Cerebellar cortex (tissue), 1 donor: ENCODE measurements at regions not wholly inside any gene's neighbourhood (a gene's known extent, or its start where the extent isn't known, plus 50 kb on each side); places are given as distances from the start of the nearest gene placed in this dataset.
"Not testable (repeated sequence)": the region's sequence is repeated elsewhere in the genome, so short reads cannot be mapped to it uniquely, and the experiment has no call there.

Experiments
- DNase-seq: peaks from one replicate; pipeline ENCODE4 v3.0.0-alpha.2; 2015; ENCODE audit warnings: low spot score

GRCh38 chr12:34190054-34190453 lies 167.8 kb downstream of the ALG10 start:
- no peak for DNase-seq

DNA sequence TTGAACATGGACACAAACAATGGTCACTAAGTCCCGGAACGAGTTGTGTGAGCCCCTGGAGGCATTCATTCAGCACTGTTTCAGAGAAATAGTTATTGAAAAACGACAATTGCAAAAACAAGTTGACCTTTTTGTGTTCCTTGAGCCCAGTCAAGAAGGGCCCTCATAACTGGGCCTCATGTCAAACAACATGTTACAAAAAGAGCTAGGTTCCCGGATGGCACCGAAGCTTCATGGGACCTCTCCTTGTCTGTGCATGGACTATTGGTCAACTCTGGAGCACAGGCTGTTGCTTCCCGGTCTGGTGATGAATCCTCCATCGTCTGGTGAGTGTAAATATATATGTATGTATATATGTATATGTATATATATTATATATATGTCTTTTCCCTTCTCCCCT lies 176.6 kb downstream of the ALG10 start:
- no peak for DNase-seq

DNA sequence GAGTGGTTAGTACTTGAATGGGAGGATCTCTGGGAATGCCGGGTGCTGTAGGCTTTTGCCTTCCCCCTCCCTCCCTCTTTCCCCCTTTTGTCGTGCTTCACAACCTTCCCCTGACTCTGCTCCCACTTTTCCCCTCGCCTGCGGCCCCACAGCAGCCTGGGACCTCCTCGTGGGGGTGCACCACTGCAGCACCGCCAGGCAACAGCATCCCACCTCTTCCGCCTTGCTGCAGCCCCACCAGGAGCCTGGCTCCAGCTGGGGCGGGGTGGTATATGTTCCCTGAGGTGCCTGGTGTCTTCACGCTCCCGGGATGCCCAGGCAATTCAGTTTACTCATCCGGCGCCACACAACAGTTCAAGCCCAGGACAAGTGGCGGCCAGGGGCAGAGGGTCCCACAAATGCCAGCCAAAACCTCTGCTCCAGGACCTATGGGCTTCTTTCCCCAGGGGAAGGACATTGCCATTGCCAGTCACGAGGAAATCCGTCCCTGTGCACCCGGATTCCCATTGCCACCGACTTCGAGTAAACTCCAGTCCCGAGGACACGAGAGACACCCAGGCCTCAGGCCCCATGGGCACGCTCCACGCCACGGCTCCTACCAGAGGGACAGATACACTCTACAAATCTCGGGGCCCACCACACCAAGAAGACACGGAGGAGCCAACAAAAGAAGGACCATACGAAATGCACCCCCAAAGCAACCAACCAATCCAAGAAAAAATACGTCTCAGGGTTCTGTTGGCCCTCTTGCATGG lies 181.7 kb downstream of the ALG10 start:
- DNase-seq = no peak

GRCh38 chr12:34204830-34205285 lies 182.6 kb downstream of the ALG10 start:
- DNase-seq = no peak

GRCh38 chr12:34205401-34205800 lies 183.1 kb downstream of the ALG10 start:
- no peak for DNase-seq

DNA sequence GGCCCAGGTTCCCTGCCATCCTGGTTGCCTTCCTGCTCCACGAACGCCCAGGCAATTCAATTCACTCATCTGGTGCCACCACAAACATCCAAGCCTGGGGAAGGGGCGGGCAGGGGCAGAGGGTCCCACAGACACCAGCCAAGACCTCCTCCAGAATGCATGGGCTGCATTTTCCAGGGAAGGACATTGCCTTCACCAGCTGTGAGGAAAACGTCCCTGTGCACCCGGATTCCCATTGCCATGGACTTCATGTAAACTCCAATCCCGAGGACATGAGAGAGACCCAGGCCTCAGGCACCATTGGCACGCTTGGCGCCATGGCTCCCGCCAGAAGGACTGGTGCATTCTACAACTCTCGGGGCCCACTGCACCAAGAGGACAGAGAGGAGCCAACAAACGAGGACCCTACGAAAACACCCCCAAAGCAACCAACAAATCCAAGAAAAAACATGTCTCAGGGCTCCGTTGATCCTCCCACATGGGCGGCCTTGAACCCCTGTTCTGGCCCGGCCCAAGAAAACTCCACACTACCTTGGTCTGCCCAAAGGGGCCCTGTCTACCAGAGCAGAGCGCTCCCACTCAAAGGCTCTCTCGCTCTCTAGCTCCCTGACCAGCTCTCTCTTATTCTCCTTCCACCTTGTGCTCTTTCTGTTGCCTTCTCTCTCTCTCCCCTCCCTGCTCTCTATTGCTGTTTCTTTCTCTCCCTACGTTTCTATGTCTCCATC lies 183.9 kb downstream of the ALG10 start:
- DNase-seq = no peak

- DNase-seq = no peak
Observed at GRCh38 chr12:34207858-34208257, 185.6 kb downstream of the ALG10 start.

DNA sequence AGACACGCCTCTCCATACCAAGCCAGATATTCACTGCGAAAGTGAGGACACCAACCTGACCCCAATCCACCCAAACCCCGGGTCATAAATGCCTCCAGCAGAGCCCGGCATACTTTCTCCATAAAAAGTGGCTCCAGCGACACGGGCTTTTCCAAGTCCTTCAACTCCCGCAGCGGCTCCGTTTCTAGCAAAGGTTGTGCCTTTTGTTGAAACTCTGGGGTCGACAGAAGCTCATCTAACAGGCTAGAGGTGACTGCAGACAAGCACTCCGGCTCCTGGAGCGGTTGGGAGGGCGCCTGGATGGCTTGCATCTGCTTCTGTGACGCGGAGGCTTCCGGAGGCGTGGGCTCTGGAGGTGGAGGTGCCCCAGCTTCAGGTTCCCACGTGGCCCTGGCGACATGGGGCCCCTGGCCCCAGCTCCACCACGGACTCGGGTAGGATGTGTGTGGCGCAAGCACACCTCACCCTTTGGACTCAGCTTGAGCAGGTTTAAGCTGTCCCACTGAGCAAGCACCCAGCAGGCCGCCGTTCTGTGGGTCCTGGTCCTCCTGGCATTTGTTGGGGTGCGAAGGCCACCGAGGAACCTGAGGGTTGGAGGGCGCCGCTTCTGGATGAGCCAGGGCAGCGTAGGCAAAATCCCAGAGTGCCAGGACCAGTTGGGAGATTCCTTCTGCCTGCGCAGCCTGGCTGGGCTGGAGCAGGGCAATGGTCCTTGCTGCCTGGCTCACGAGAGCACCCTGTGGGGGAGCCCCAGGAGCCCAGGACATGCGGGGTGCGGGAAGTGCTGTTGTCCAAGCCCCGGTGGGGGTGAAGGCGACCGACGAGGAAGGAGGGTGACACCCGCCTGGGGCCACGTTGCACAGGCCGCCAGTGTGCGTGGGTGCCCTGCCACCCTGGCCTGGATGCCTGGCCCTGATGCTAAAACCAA lies 186.3 kb downstream of the ALG10 start:
- no peak for DNase-seq

DNA sequence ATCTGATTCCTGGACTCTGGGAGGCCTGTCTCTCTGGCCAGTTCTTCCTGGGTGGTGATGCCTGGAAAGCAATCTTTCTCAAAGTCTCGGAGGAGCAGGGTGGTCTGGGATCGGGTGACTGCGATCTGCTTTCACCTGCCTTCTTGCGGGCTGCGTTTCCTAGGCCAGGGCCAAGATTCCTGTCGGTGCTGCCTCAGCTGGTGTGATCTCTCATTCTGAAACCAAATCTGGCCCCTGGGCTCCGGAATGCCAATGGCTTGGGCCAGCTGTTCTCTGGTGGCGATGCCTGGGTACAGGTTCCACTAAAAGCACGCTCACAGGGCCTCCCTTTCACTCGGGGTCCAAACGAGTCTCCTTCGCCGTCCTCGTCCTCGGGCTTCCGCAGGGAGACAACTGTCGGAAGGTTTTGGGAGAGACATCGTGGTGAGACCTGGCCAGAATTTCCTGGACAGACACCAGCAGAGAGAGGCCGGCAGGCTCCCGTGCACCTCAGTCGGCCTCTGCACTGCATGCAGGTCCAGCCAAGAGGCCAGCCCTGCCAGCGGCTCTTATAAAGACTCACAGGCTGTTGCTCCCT lies 187.1 kb downstream of the ALG10 start:
- DNase-seq = no peak

DNA sequence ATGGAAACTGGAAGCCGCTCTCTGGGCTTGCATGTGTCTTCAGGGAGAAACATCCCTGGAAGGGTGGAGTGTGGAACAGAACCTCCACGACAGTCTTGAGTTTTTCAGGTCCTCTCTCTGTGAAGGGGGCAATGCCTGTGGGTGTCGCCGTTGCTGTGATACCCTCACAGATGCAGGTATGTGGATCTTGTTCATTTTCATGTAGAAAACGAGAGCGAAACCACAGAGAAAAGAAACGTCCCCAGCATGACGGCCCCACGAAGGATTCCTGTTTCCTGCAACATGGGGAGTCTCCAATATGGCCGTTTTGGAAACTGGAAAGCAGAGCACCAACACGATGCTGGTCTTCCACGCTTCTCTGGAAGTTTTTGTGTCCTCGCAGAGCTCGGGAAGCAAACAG lies 187.9 kb downstream of the ALG10 start:
- DNase-seq = no peak

- DNase-seq = no peak
Observed at GRCh38 chr12:34210689-34211530, 188.6 kb downstream of the ALG10 start.

- no peak for DNase-seq
Observed at GRCh38 chr12:34212651-34213050, 190.4 kb downstream of the ALG10 start.

GRCh38 chr12:34214011-34214410 lies 191.7 kb downstream of the ALG10 start:
- no peak for DNase-seq

DNA sequence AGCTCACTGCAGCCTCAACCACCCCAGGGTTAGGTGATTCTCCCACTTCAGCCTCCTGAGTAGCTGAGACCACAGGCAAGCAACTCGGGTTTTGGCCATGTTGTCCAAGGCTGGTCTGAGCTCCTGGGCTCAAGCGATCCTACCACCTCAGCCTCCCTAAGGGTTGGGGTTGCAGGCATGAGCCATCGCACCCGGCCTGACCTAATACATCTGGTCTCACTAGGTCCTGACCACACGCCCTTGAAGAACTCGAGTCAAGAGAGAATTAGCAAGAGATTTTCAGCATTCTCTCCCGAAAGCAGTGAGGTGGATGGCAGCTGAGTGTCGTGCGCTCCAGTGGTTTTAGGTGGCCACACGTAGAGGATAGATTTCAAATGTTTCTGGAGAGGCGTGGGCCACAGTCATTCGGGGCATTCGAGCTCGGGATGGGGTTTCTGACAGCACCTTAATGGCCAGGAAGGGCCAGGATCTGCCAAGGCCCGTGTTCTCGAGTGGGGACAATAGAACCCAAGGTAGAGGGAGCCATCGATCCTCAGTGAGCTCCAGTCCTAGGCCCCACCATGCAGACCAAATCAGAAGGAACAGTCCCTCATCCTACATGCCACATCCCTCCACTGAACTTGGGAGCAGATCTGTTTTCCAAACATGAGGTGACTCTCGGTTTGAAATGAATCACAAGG lies 193.1 kb downstream of the ALG10 start:
- DNase-seq = no peak

DNA sequence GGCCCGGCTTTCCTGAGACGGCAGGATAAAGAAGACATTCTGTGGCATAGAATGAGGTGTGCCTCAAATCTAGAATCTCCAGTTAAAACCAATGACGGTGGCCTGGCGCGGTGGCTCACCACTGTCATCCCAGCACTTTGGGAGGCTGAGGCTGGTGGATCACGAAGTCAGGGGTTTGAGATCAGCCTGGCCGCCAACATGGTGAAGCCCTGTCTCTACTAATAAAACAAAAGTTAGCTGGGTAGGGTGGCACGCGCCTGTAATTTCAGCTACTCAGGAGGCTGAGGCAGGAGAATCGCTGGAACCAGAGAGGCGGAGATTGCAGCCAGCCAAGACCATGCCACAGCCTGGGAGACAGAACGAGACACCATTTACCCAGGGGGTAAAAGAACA lies 193.6 kb downstream of the ALG10 start:
- no peak for DNase-seq

DNA sequence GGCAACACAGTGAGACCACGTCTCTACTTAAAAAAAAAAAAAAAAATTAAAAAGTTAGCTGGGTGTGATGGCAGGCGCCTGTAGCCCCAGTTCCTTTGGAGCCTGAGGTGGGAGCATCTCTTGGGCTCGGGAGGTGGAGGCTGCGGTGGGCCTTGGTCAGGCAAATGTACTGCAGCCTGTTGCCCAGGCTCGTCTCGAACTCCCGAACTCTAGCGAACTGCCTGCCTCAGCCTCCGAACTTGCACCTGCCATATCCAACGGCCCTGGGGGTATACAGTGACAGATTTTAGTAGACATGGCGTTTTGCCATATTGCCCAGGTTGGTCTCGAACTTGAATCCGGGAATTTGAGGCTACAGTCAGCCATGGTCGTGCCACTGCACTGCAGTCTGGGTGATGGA lies 195.4 kb downstream of the ALG10 start:
- DNase-seq = no peak

GRCh38 chr12:34218193-34219045 lies 196.1 kb downstream of the ALG10 start:
- peak; percentile 54 for DNase-seq

DNA sequence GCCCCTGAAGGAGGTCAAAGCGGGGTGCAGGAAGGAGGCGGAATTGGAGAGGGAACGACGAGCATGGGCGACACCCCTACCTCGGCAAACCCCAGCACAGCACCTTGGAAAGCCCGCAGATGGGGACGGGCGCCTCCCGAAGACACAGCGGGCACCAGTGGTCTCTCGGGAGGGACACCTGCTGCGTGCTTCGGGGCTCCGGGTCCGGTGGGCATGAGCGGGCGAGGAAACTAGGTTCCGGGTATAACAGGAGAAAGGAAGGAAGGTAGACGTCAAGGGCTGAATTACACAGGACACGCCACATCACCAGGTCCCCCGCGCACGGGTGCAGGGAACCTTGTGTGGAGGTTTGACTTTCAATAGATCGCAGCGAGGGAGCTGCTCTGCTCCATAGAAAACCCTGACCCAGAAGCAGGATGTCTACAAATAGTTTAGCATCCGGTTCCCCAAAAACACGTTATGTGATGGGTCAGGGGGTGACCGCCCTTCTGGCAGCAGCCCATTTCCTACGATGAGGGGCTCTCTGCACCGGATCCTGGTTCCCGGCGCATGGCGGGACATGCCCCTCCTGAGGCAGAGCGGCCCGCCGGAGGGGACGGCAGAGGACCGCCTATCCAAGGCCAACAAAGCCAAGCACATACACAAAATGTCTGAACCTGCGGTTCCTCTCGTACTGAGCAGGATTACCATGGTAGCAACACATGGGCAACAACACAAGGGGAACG lies 196.9 kb downstream of the ALG10 start:
- no peak for DNase-seq

DNA sequence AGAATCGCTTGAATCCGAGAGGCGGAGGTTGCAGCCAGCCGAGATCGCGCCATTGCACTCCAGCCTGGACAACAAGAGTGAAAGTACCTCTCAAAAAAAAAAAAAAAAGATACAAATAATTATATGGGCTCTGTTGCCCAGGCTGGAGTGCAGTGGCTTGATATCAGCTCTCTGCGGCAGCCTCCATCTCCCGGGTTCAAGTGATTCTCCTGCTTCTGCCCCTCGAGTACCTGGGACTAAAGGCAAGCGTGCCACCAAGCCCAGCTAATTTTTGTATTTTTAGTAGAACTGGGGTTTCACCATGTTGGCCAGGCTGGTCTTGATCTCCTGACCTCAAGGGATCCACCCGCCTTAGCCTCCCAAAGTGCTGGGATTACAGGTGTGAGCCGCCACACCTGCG lies 197.8 kb downstream of the ALG10 start:
- DNase-seq = not testable (repeated sequence)
